HUES6 (cell line): ENCODE measurements at regions not wholly inside any gene's neighbourhood (a gene's known extent, or its start where the extent isn't known, plus 50 kb on each side); places are given as distances from the start of the nearest gene placed in this dataset.

Source experiments
- H3K27ac ChIP-seq: 2 replicates; pipeline ENCODE4 v1.7.0; 2013; ENCODE audit warnings: low read depth, mild to moderate bottlenecking, low read length, inconsistent platforms
- H3K27me3 ChIP-seq: 2 replicates; pipeline ENCODE4 v1.6.1; 2013; ENCODE audit warnings: low read length; ENCODE audit not compliant: control insufficient read depth, insufficient read depth
- H3K36me3 ChIP-seq: 2 replicates; pipeline ENCODE4 v1.6.1; 2013; ENCODE audit warnings: low read length; ENCODE audit not compliant: control insufficient read depth, insufficient read depth
- H3K4me1 ChIP-seq: 2 replicates; pipeline ENCODE4 v1.6.1; 2013; ENCODE audit warnings: low read length; ENCODE audit not compliant: control insufficient read depth, insufficient read depth
- H3K4me3 ChIP-seq: 2 replicates; pipeline ENCODE4 v1.5.1; 2013; ENCODE audit warnings: low read depth, low read length
- H3K9ac ChIP-seq: one replicate; pipeline ENCODE4 v1.6.1; 2013; ENCODE audit warnings: mild to moderate bottlenecking, low read length
- H3K9me3 ChIP-seq: 2 replicates; pipeline ENCODE4 v1.6.1; 2013; ENCODE audit warnings: low read depth, low read length; ENCODE audit not compliant: control insufficient read depth, insufficient read depth

DNA sequence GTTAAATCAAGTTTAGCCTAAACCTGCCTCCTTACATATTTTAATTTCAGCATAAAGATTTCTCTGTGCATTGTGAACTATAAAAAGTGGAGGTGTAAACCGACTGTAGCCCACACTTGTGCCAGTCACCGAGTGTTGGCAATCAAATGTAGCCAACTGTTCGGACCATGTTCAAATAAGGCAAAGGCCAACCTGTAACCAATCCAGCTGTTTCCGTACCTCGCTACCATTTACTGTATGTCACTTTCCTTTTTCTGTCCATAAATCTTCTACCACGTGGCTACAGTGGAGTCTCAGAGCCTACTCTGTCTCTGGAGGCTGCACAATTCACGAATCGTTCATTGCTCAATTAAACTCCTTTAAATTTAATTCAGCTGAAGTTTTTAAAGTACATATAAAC lies 156.0 kb downstream of the SLC25A46 start:
- no peak overlapping the region for H3K9ac ChIP-seq
- H3K27me3 ChIP-seq = no peaks in the 10 kb centered on the region
- no peaks in the 10 kb centered on the region for H3K9me3 ChIP-seq
- H3K4me1 ChIP-seq = peaks cover 2% of the 10 kb centered on the region
- no peak overlapping the region for H3K4me3 ChIP-seq
- no peak overlapping the region for H3K27ac ChIP-seq
- no peaks in the 10 kb centered on the region for H3K36me3 ChIP-seq

DNA sequence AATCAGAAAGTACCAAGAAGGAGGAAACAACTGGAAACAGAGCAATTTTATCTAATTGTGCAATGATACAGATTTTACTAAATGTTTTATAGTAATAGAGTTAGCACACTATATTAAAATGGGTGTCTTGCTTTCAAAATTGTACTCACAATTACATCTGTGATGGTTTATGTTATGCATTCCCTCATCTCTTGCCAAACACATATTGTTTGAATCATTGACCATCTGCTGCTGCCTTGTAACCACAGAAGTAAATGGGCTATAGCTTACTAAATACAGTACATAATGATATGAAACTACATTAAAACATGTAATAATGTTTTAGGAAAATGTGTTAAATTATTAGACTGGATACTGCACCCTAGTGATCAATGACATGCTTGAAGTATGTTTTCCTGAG lies 158.1 kb downstream of the SLC25A46 start:
- no peak overlapping the region for H3K4me3 ChIP-seq
- H3K9ac ChIP-seq = no peak overlapping the region
- no peaks in the 10 kb centered on the region for H3K36me3 ChIP-seq
- H3K9me3 ChIP-seq = no peaks in the 10 kb centered on the region
- H3K4me1 ChIP-seq = peaks cover 17% of the 10 kb centered on the region
- H3K27ac ChIP-seq = no peak overlapping the region
- H3K27me3 ChIP-seq = no peaks in the 10 kb centered on the region

DNA sequence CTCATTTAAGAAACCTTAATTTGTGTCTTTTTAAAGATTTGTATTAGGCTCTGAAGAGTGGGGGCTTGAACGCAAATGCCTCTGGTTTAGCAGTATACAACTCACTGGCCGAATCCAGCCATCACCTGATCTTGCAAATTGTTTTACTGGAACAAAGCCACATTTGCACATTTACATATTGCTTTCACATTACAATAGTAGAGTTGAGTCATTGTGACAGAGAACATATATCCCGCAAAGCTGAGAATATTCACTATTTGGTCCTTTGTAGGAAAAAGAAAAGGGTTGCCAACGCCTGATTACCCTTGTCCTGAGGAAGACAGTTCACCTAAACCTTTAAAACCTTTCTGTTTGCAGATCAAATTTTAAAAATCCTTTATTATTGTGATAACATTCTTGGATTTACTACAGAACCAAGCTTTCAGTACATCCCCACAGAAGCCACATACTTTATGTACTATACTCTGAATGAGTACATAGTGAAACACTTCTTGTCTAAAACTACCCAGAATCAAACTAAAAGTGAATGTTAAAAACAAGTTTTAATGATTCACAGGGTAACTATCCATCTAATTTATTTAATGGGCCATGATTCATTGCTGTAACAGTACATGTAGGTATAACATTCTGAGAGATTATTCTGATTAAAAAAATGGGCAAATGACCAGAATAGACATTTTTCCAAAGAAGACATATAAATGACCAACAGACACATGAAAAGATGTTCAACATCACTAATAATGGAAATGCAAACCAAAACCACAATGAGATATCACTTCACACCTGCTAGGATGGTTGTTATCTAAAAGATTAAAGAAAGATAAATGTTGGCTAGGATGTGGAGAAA lies 161.0 kb downstream of the SLC25A46 start:
- Histone ChIP-seq H3K4me1 (peaks cover 17% of the 10 kb centered on the region), H3K9ac (no peak overlapping the region), H3K36me3 (no peaks in the 10 kb centered on the region), H3K27ac (peak overlapping the region; percentile 80), H3K4me3 (no peak overlapping the region), H3K27me3 (no peaks in the 10 kb centered on the region), H3K9me3 (no peaks in the 10 kb centered on the region)

DNA sequence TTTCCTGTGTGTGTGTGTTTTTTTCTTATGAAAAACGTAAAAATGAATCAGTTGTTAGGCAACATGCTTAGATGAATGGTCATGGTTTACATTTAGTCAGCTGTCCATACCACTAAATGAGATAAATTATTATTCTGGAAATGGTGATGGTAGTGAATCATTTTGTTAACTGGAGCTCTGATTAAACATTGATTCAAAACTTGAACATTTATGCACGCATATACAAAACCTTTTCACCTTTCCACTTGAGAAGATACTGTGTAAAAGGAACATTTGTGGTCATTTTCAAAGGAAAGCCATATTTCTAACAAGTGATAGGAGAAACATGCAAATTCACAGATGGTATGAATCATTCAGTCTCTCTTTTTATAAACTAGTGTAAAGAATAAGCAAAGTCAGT lies 162.0 kb downstream of the SLC25A46 start:
- Histone ChIP-seq H3K4me3 (no peak overlapping the region), H3K36me3 (no peaks in the 10 kb centered on the region), H3K9me3 (no peaks in the 10 kb centered on the region), H3K9ac (no peak overlapping the region), H3K27ac (peak overlapping the region; percentile 80), H3K4me1 (peaks cover 17% of the 10 kb centered on the region), H3K27me3 (no peaks in the 10 kb centered on the region)

DNA sequence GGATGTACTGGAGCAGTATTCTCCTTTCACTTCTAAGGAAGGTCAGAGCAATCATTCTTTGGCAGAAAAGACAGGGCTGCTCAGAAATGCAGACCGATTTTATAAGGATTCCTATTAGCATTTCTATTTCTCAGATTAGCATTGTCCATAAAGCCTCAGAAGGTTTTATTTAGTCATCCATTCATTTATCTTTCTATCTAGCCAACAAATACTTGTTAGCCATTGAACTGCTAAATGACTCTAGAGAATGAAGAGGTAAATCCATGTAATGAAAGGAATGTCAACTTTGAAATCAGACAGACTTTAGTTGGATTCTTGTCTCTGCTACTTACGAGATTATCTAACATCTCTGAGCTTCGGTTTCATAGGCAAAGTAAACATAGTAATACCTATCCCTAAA lies 165.2 kb downstream of the SLC25A46 start:
- no peak overlapping the region for H3K9ac ChIP-seq
- H3K4me1 ChIP-seq = peaks cover 17% of the 10 kb centered on the region
- no peaks in the 10 kb centered on the region for H3K27me3 ChIP-seq
- H3K4me3 ChIP-seq = no peak overlapping the region
- H3K27ac ChIP-seq = no peak overlapping the region
- H3K9me3 ChIP-seq = no peaks in the 10 kb centered on the region
- H3K36me3 ChIP-seq = no peaks in the 10 kb centered on the region

DNA sequence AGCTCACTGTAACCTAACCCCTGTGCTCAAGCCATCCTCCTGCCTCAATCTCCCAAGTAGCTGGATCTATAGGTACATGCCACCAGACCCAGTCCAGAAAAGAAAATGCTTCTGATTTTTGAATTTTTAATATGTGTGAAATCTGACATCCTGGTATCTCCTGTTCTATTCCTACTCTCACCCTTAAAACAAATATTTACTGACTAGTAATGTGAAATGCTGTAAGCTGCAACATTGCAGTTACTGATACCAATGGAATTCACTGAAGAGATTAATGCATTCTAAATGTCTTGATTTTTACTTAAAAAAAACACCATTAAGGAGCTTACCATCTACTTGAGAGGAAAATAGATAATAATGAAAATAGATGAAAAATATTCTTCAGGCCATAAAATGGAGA lies 162.7 kb upstream of the TSLP start:
- Histone ChIP-seq H3K4me1 (no peaks in the 10 kb centered on the region), H3K27ac (no peak overlapping the region), H3K9ac (no peak overlapping the region), H3K9me3 (no peaks in the 10 kb centered on the region), H3K36me3 (no peaks in the 10 kb centered on the region), H3K27me3 (no peaks in the 10 kb centered on the region), H3K4me3 (no peak overlapping the region)

DNA sequence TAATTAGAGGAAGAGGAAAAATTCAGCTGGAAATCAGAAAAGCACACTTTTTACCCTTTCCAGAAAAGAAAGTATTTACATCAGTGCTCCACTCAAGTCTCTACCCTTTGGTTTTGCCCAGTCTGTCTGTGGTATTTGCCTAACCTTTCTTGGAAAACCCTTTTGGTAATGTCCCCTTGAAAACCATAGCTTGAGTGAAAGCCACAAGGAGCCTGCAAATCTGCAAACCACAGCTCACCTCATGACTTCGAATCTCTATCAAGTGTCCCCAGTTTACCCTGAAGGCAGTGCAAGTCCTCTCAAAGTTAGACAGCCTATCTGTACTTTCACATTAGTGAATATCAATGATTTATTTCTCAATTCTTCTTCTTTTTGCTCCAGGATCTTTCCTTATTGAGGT lies 162.1 kb upstream of the TSLP start:
- Histone ChIP-seq H3K4me3 (no peak overlapping the region), H3K9me3 (no peaks in the 10 kb centered on the region), H3K27ac (no peak overlapping the region), H3K9ac (no peak overlapping the region), H3K27me3 (no peaks in the 10 kb centered on the region), H3K4me1 (no peaks in the 10 kb centered on the region), H3K36me3 (no peaks in the 10 kb centered on the region)

DNA sequence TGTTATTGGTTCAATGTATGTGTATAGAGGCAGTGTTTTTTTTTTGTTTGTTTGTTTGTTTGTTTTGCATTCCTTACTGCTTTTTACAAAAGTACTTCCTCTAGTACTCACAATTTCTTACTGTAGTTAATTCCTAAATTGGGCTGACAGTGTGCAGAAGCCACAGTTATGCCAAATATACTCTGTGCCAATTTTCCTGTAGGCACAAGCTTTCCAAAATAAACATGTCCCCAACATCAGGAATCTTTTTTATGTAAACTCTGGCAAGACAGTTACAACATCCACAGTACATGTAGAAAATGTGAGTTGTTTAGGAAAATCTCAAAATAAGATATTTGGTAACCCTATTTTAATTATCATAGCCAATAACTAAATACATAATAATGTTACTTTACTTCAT lies 161.6 kb upstream of the TSLP start:
- Histone ChIP-seq H3K9me3 (no peaks in the 10 kb centered on the region), H3K36me3 (no peaks in the 10 kb centered on the region), H3K9ac (no peak overlapping the region), H3K27ac (no peak overlapping the region), H3K27me3 (no peaks in the 10 kb centered on the region), H3K4me3 (no peak overlapping the region), H3K4me1 (no peaks in the 10 kb centered on the region)

DNA sequence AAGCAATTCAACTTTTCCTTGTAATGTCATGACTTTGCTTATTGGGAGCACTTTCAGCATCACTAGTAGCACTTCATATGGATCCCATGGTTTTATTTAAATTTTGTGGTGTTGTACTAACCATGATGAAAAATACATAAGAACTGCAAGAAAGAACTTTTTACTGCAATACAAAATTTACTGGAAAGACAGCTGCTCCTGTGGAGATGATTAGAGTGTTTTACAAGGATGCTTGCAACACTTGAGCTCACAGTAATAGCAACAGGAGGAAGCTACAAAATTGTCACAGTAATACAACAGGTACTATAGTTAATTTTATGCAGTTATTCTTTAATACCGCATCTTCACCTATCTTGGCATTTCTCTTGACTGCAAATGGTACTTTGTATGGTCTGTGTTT lies 158.3 kb upstream of the TSLP start:
- Histone ChIP-seq H3K9me3 (no peaks in the 10 kb centered on the region), H3K36me3 (no peaks in the 10 kb centered on the region), H3K4me3 (no peak overlapping the region), H3K27me3 (no peaks in the 10 kb centered on the region), H3K9ac (no peak overlapping the region), H3K27ac (no peak overlapping the region), H3K4me1 (peaks cover 17% of the 10 kb centered on the region)

DNA sequence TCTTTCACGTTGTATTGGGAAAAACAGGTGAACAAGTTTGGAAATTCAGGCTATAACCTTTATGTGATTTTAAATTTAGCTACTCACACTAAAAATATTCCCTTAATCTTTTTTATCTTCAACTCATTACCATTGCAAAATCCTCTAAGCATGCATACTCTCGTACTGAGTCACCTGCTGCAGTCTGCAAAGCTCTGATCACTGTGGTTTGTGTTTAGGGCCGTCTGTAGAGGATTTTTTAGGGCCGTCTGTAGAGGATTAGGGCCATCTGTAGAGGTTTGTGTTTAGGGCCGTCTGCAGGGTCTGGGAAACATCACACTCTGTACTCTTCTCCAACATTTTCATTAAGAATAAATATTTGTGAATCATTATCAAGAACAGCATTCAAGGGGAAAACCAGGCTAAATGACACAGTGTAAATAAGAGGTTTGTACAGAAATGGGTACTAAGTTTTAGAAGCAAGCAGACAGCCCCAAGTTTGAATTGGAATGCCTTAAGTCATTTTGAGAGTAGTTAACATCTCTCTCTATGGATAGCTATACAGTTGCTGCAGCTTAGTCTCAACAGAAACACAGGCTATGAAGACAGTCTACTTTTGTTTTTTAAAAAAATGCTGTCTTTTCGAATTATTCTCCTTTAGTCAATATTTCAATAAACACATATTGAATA lies 155.0 kb upstream of the TSLP start:
- Histone ChIP-seq H3K9me3 (no peaks in the 10 kb centered on the region), H3K4me3 (no peak overlapping the region), H3K9ac (peak overlapping the region; percentile 9), H3K4me1 (peaks cover 17% of the 10 kb centered on the region), H3K27ac (peak overlapping the region; percentile 43; the same call in 1 of the 2 replicates), H3K36me3 (no peaks in the 10 kb centered on the region), H3K27me3 (no peaks in the 10 kb centered on the region)

DNA sequence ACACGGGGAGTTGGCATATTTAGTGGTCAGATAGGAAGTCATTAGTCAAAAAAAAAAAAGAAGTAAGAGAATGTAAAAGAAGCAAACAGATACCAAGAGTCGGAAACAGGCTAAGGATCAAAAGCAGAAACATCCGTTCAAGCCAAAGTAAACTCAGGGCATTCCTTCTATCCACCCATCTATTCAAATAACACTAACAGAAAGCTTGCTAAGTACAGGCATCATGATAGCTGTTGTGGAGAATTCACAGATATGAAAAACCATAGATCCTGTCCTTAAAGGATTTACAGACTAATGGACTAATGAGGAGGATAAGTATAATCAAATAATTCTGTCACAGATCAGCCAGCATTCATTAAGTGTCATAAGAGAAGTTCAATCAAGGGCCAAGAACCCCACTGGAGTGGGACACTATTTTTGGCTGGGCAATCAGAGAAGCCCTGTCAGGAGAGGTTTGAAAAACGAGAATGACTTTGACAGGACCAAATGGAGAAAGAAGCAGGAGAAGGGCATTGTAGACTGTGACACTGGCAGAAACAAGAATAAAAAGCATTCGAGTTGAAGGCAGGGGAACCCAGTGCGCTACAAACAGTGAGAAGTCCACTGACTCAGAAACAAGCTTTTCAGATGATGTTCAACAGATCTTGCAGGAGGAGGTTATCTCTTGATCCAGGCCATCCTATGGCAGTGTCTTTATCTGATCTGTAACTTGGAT lies 154.2 kb upstream of the TSLP start:
- Histone ChIP-seq H3K27me3 (no peaks in the 10 kb centered on the region), H3K4me3 (no peak overlapping the region), H3K9me3 (no peaks in the 10 kb centered on the region), H3K36me3 (no peaks in the 10 kb centered on the region), H3K27ac (peak overlapping the region; percentile 43; the same call in 1 of the 2 replicates), H3K9ac (no peak overlapping the region), H3K4me1 (peaks cover 17% of the 10 kb centered on the region)
